ENCODE measurements at regions not wholly inside any gene's neighbourhood (a gene's known extent, or its start where the extent isn't known, plus 50 kb on each side); places are given as distances from the start of the nearest gene placed in this dataset.

DNA sequence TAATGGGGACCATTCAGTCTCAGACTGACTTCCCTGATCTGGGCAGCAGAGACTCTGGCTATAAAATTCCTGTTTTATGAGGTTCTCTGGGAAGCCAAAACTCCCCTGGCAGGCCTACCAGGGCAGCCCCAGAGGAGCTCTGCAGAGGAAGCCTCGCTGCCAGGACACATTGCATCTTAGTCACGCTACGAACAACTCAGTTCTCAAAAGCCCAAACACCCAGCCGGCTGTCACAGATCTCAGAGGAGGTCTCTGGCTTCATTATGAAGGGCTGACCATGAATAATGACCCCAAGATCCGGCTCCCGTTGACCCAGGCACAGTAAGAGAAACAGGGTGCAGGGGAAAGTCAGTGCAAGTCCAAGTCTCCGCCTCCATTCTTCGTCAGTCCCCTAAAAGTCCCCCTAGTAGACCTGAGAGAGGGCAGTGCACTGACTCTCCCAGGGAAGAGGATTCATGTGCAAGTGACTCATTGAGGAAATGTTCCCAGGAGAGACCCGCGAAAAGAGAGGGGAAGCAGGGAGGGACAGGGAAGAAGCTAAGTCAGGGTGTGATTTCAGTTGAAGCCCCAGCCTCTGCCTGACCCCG, 212.3 kb downstream of the CYP26B1 start:
- DNase-seq = no peak

DNA sequence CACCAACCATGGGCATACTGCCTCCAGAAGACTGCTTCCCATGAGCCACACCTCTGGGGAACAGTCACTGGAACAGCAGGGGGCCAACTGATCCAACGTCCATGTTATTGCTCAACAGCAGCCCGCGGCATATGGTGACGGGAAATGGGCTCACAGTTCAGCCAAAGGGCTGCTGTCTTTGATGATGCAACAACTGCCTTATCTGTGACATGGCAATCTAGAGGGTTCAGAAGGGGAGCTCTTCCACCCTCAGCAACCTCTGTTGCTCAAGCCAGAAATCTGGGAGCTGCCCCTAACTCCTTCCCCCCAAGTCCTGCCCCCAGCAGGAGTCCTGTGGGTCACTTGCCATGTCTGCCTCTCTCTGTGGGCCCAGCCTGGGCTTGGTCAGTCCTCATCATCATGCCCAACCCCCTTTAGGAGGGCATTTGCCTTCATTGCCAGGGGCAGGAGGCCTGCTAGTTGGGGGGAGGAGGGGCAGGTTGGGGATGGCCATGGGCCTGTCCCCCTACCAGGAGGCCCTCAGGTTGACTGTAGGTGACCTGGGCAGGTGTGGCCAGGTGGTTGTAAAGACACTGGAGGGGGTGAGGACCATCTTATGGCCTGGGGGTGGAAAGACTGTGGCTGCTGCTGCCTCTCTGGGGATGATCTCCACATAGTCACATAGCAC, 212.9 kb downstream of the CYP26B1 start:
- peak; percentile 58 for DNase-seq

DNA sequence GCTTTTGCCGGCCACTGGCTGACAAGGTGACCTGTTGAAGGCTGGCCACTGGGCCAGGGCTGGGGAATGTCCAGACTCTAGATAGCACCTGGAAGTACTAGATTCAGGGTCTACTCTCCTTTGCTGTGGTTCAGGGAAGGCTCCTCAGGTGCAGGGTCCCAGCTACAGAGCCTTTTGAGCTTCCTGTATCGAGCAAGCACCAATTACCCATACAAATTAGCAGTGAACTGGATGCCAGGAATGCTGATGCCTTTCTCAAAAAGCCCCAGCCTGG, 213.4 kb downstream of the CYP26B1 start:
- DNase-seq = no peak

DNA sequence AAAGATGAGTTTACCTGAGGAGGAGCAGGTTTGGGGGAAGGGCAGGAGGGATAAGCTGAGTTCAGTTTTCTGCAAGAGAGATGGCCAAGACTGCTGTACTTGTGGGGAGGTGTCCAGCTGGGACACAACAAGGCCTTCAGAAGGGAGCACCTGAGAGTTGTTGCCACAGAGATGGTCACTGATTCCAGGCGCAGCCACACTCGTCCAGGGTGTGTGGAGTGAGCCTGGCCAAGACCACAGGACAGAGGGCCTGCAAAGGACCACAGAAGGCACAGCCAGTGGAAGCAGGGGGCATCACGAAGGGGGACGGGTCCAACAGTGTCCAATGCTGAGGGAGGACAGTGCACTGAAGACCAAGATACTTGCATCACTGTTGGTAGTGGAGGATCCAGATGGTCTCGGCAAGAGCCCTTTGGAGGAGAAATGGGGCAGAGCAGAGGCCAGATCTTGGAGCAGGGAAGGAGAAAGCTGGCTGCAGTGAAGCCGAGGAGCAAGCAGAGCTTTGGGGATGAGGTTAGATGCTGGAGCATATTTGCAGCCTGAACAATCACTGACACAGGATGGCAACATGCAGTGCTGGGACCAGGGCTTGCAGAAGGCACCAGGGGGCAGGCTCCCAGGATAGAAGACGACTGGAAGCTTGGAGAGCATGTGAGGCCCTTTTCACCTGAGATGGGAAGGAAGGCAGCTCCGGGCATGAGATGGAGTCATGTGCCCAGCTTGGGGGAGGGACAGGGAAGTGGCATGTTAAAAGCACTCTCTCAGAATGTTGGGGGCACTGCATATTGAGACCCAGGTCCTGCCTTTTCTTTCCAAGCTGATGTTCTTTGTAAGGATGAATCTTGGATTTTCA, 214.0 kb downstream of the CYP26B1 start:
- peak; percentile 5 for DNase-seq

DNA sequence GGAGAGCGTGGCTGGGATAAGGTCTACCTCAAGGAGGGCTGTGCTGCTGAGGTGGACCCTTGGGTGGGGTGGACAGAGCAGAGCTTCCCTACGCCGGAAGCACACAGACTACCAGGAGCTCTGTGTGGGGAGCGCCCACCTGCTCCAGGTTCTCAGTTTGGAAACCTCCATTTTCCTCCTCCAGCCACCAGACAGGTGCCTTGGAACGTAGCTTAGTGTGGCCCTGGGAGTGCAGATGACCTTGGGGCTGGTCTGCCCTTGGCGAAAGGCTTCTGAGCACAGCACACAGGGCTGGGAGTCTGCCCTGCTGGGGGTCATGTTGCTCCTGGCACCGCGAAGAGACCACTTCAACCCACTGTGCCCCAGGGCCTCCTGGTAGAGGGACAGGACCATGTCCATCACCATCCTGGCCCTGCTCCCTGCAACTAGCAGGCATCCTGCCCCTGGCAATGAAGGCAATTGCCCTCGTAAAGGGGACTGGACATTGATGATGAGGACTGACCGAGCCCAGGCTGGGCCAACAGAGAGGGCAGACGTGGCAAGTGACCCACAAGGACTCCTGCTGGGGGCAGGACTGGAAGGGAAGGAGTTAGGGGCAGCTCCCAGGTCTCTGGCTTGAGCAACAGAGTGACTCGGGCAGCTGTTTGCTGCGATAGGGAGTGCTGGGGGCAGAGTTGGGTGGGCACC, 214.7 kb downstream of the CYP26B1 start:
- DNase-seq = no peak

DNA sequence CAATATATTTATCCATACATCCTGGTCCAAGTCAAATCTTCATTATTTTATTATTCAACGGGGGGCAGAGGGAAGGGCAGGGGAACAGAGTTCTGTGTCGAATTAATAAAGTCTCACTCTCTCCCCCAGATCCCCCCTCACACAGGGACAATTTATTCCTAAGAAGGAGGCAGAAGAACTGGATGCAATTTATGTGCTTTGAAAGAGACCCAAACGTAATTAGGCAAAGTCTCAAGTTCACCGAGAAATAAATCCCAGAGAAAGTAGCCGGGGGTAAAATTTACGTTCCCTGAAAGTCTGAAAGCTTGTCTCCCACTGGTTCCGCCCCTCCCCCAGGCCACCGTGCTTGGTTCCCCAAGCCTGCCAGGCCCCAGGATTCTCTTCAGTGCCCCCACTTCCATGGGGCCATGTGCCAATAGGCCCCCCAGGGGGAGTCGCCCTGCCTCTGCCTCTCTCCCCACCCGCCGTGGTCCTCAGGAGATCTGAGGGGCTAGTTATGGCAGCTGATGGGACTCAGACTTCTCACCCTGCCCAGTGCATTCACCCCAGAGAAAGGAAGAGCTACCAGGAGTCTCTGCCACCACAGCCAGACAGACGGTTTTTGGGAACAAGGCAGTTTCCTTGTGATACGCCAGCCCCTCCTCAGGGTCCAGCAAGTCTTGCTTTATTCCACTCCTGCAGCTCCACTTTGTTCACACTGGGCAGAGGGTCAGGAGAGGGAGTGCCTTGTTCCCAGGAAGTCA, 215.5 kb downstream of the CYP26B1 start:
- no peak for DNase-seq

DNA sequence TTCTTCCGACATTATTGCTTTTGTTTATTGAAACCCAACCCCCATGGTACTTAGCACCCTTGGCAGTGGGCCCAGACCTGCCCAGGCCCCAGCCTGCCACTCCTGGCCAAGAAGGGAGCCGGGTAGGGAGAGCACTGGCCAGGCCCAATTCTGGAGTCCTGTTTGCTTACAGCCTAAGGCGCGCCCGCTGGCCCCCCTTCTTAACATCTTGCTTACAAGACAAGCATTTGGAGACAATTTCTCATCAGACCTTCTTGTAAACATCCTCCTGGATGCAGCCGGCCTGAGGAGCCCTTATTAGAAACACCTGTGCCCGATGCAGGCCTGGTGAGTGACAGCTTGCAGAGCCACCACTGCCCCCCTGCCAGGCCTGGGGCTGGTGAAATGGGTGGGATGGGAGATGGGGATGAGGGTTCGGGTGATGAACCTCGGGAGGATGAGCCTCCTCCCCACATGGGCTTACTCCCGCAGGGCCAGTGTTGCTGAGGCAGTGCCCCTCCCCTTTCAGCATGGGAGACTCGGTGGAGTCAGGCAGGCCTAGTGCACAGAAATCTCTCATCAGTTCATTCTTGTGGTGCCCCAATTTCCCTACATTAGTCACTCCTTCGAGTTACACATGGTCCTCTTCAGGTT, 217.5 kb downstream of the CYP26B1 start:
- no peak for DNase-seq

DNA sequence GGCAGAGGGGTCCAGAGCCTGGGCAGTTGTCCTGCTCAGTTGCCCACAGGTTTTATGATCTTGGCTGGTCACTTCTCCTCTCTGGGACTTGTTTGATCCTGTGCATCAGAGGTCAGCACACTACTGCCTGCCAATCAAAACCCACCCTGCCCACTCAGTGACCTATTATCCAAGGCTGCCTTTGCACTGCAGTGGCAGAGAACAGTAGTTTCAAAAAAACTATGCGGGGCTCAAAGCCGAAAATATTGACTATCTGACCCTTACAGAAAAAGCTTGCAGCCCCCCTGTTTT, 218.2 kb downstream of the CYP26B1 start:
- DNase-seq = no peak

DNA sequence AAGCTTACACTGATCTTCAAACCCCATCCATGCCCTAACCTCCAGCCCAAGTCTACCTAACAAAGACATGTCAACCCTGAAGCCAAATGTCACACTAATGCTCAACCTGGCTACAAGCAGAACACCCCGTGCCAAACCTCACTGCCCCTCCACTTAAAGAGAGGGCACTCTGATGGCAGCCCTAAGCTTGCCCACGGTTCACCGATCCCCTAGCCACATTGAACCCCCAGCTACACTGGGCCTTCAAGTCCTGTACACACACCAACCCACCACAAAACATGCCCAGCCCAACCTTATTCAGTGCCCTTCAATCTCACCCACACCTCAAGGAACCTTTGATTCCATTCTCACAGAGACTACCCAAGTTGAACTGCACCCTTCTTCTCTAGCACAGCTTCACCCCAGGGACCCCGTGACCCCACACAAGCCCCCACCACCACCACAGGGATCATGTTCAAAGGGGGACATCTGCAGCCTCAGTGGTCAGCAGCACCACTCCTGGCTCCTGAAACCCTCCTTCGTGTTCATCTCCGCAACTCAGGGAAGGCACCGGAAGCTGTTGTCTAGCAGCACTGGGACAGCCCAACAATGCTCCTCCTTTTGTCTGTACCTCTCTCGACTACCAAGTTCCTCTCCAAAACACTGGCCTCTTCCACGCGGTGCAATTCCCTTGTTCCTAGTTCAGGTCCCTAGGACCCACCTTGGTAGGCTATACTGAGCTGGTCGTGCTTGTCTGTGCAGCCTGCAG, 218.8 kb downstream of the CYP26B1 start:
- DNase-seq = no peak

DNA sequence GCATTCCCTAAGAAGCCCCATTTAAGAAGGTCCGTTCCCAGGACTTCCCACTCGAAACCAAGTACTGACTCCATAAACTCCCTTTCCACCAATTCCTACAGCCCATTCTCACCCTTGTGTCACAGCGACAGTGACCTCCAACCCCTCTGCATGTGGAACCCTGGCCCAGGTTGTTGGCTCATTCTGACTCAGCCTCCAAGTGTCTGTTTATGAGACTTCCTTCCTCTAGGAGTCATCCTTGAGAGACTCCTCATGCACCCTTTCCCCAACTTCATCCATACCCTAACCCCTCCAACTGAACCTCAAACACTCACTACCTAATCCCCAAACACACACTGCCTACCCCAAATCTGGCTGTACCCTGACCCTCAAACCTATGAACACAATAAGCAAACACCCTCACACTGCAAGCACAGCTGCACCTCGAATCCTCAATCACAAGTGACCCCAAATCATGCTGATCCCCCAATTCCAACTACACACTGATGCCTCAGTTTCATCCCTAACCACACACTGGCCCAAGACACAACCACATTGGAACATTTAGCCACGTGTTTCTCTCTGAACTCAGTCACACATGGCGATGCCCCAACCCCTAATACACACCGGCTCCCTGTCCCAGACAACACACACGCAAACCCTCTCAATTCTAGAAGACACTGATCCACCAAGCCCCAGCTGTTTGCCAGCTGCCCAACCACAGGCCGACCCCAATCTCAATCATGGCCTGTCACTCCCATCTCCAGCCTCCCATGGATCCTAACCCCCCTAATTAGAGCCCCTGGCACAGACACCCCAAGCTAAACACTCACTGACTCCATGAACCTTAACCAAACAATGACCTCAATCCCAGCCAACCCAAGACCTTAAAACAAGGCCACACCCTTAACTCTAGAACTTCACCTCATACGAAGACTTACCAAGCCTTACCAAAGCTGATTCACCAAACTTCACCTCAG, 219.6 kb downstream of the CYP26B1 start:
- DNase-seq = no peak

DNA sequence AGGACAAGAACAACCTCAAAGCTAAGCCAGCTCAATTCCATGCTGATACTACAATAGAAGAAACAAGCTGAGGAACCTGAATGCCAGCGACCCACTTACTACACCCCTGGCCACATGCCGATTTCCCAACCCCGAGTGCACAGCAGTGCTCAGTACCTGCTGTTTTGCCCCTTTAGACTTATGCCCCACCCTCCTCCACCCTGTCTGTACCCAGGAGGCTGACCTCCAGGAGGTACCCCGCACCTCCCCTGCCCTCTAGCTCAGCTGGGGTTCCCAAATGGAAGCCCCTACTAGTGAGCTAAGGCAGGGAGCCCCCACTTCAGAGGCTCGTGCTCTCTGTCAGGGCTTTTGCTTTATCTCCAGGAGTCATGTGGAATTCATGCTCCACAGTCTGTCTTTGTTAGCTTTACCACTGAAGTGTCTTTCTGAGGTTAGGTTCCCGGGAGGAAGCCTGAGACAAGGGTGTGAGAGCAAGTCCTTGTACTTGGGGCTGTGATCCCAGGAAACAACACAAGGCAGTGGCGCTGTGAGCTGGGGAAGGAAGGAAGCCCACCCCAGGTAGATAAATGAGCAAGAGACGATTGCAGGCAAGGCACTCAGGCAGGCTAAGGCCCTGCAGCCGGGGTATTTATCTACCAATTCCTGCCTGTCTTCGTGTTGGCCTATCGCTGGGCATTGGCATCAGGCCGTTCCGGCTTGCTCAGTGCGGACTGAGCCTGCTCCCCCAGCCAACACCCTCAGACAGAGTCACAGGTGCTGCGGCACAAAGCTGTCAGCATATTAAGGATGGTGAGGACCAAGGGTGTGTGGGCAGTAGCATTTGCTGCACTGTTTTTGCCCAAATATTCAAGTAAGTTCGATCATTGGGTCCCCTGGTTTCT, 220.5 kb downstream of the CYP26B1 start:
- DNase-seq = no peak

DNA sequence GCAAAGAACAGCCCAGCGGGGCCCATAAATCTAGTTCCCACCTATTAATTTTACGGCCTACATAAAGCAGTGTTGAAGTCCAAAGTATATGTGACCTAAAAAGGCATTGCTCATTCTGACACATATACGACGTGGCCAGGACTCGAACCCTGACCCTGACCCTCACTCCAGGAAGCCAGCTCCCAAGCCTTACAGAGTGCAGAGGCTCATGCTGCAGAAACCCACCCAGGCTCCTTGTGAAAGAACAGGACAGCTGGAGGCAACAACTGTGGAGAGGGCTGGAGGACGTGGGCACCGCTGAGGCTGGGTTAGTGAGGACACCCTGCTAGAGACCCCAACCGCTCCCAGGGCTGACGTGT, 221.6 kb downstream of the CYP26B1 start:
- no peak for DNase-seq

DNA sequence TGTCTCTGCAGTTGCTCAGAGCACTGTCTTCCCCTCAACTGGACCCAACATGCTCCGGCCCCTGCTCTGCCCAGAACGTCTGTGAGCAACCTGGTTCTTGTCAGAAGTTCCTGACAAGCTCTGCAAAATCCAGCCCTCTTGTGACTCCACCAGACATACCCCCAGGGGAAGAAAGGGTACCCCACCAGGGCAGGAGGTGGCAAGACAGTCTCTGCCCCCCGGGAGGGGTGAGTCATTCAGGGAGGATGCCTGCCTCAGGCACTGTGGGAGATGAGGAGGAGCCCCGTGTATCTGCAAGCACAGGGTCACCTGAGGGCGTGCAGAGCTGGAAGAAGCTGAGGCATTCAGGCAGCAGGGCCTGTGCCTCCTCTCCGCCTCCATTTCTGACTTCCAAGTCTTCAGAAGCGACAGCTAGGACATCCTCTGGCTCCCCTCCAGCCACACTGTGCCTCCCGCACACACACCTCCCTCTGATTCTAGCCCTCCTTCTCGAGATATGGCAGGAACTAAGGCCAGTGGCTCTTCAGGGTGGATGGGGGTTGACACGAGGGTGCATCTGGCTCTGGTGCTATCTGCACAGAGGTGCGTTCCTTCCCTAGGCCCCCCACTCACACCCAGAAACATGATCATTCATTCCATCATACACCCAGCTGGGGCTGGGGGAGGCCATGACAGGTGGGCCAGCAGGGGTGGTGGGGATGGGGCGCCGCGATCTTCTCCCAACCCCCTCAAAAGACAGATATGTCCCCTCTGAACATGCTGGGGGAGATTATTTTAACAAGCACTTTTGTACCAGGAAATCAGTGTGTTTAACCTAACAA, 222.2 kb downstream of the CYP26B1 start:
- no peak for DNase-seq

DNA sequence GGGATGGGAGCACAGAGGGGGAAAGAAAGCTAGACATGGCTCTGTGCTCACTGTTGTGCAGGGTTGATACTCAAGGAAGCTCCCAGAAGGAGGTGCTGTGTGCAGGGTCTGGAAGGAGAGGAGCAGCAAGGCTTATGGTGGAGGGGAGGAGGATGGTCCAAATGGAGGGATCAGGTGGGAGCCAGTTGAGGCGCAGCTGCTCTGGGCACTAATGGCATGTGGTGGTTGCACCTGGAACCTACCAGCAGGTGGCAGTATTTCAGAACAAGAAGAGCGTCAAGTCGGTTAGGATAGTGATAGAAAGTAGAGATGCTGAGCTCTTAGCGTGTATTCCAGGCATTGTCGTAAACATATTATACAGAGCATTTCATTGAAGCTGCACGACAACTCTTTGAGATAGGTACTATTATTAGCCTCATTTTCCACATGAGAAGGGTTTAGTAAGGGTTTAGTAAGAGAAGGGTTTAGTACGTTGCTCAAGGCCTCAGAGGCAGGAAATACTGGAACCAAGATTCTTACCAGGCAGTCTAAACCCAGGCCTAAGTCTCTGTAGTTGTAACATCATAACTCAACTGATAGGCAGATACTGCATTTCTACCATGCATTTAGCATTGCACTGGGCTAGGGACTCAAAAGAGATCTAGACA, 223.7 kb downstream of the CYP26B1 start:
- peak; percentile 89 for DNase-seq

DNA sequence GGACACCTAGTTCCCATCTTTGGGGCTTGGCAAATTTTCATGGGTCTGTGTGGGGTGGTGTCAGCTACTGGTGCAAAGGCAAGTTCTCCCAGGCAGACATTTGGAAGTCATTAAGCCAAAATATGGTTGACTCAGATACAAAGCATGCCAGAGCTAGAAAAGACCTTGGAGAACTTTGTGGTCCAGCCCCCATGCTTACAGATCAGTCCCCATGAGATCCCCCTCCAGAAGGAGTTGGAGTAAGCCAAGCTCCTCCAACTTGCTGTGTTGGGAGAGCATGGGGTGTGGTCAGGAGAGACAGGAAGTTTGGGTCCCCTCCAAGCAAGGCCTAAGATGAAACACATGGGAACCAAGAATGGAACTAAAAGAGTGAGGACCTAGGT, 224.5 kb downstream of the CYP26B1 start:
- DNase-seq = no peak

DNA sequence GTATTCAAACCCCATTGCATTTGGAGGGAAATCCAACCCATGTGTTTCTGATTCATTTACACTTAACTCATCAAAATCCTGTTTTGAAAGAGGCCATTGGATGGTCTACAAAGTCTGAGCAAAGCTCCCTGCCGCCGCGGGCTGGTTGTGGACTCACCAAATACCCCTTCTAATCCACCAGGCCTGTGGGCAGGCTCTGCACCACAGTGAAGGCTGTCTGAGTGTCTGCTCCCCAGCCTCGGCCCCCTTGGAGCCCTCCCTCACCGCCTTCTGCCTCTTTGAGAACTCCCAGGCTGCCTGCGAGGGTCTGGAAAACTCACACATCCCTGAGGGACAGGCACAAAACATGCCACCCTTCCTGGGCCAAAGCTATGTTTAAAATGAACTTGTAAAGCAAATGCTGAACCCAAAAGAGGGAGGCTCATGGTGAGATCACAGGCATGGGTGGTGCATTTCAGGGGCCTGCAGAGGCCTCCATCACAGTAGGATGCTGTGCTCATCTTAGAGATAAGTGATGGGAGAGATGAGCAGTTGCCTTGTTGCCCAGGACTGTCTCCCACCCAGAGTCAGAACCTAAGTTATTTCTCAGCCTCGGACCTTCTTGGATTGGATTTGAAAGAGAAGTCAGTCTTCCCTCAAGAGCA, 225.0 kb downstream of the CYP26B1 start:
- DNase-seq = no peak

DNA sequence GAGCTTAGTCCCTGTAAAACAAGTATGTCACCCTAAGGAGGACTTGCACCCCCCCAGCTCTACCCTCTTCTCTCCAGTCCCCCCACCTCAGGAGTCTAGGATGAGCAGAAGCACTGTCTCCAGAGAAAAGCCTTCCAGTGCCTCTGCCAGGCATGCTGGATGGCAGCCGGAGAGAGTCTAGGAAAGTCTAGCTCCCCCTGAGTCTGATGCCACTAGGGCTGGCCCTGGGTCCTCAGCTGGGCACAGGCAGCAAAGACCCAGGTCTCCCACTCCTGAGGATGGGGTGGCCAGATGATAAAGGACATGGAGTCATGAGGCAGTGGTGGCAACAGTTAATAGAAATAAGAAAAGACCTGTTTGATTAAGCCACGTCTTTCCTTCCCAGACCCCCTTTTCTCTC, 225.6 kb downstream of the CYP26B1 start:
- no peak for DNase-seq

DNA sequence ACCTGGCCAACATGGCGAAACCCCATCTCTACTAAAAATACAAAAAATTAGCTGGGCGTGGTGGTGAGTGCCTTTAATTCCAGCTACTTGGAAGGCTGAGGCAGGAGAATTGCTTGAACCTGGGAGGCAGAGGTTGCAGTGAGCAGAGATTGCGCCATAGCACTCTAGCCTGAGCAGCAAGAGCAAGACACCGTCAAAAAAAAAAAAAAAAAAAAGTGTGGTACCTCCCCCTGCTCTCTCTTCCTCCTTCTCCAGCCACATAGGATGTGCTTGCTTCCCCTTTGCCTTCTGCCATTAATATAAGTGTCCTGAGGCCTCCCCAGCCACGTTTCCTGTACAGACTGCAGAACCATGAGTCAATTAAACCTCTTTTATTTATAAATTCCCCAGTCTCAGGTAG, 226.8 kb downstream of the CYP26B1 start:
- DNase-seq = peak; percentile 25
